ENCODE measurements at regions not wholly inside any gene's neighbourhood (a gene's known extent, or its start where the extent isn't known, plus 50 kb on each side); places are given as distances from the start of the nearest gene placed in this dataset.

- intact Hi-C loops (cut with micrococcal nuclease), result no loop called here
Observed at GRCh38 chr10:111131168-111131799, 54.5 kb downstream of the ADRA2A start.

GRCh38 chr10:111137007-111137406 lies 60.2 kb downstream of the ADRA2A start:
- intact Hi-C loops (cut with micrococcal nuclease), result no loop called here

GRCh38 chr10:111137587-111137986 lies 60.8 kb downstream of the ADRA2A start:
- intact Hi-C loops (cut with micrococcal nuclease), result no loop called here

GRCh38 chr10:111138544-111138943 lies 61.7 kb downstream of the ADRA2A start:
- intact Hi-C loops (cut with micrococcal nuclease), result no loop called here

GRCh38 chr10:111139567-111139966 lies 62.7 kb downstream of the ADRA2A start:
- intact Hi-C loops (cut with micrococcal nuclease), result no loop called here

- intact Hi-C loops (cut with micrococcal nuclease), result no loop called here
Observed at GRCh38 chr10:111142092-111142768, 65.4 kb downstream of the ADRA2A start.

GRCh38 chr10:111146025-111146640 lies 69.3 kb downstream of the ADRA2A start:
- intact Hi-C loops (cut with micrococcal nuclease), result no loop called here

GRCh38 chr10:111148025-111148424 lies 71.2 kb downstream of the ADRA2A start:
- intact Hi-C loops (cut with micrococcal nuclease), result no loop called here

GRCh38 chr10:111148440-111148839 lies 71.6 kb downstream of the ADRA2A start:
- intact Hi-C loops (cut with micrococcal nuclease), result no loop called here

- intact Hi-C loops (cut with micrococcal nuclease), result no loop called here
Observed at GRCh38 chr10:111150691-111151090, 73.9 kb downstream of the ADRA2A start.

GRCh38 chr10:111151595-111152307 lies 74.9 kb downstream of the ADRA2A start:
- intact Hi-C loops (cut with micrococcal nuclease), result no loop called here

- intact Hi-C loops (cut with micrococcal nuclease), result no loop called here
Observed at GRCh38 chr10:111156754-111157153, 79.9 kb downstream of the ADRA2A start.

- intact Hi-C loops (cut with micrococcal nuclease), result no loop called here
Observed at GRCh38 chr10:111158595-111158994, 81.8 kb downstream of the ADRA2A start.

GRCh38 chr10:111161109-111161874 lies 84.5 kb downstream of the ADRA2A start:
- intact Hi-C loops (cut with micrococcal nuclease), result no loop called here

GRCh38 chr10:111171183-111171582 lies 94.4 kb downstream of the ADRA2A start:
- intact Hi-C loops (cut with micrococcal nuclease), result no loop called here

GRCh38 chr10:111175787-111176186 lies 99.0 kb downstream of the ADRA2A start:
- intact Hi-C loops (cut with micrococcal nuclease), result no loop called here

GRCh38 chr10:111177379-111177778 lies 100.5 kb downstream of the ADRA2A start:
- intact Hi-C loops (cut with micrococcal nuclease), result no loop called here

GRCh38 chr10:111179514-111179913 lies 102.7 kb downstream of the ADRA2A start:
- intact Hi-C loops (cut with micrococcal nuclease), result no loop called here

GRCh38 chr10:111186358-111186757 lies 109.5 kb downstream of the ADRA2A start:
- intact Hi-C loops (cut with micrococcal nuclease), result no loop called here

GRCh38 chr10:111187096-111187495 lies 110.3 kb downstream of the ADRA2A start:
- intact Hi-C loops (cut with micrococcal nuclease), result no loop called here

- intact Hi-C loops (cut with micrococcal nuclease), result no loop called here
Observed at GRCh38 chr10:111199587-111199986, 122.8 kb downstream of the ADRA2A start.
